ENCODE measurements at regions not wholly inside any gene's neighbourhood (a gene's known extent, or its start where the extent isn't known, plus 50 kb on each side); places are given as distances from the start of the nearest gene placed in this dataset.

- TF ChIP-seq CTCF (IDR thresholded peaks at IDR 0.05; ENCODE audit: poor library complexity): no peak
- TF ChIP-seq EZH2 (IDR thresholded peaks at IDR 0.05; ENCODE audit: borderline replicate concordance): no peak
- TF ChIP-seq EZH2phosphoT487 (IDR thresholded peaks at IDR 0.05; ENCODE audit: low read depth, severe bottlenecking, unreplicated experiment): no peak
These were observed 682.6 kb upstream of the GCFC2 start for GRCh38 chr2:76393356-76393755.

Measured in hepatocyte (in vitro differentiated cells).